Left lobe of liver (tissue), 2 donors: ENCODE measurements at regions not wholly inside any gene's neighbourhood (a gene's known extent, or its start where the extent isn't known, plus 50 kb on each side); places are given as distances from the start of the nearest gene placed in this dataset.
"Not testable (repeated sequence)": the region's sequence is repeated elsewhere in the genome, so short reads cannot be mapped to it uniquely, and the experiment has no call there.

Experiments
- ATAC-seq: fragments of 200-7000 bp; cut with Tn5 transposase; one replicate; pipeline ENCODE4 v1.9.1; 2020; ENCODE audit warnings: mild to moderate bottlenecking, moderate library complexity
- DNase-seq: peaks from one replicate; pipeline ENCODE4 v3.0.0-alpha.2; 2020; ENCODE audit warnings: low spot score
- donor health status: DM: no; HTN: no; CAD: no; lungs with moderate emphysema.
- donor health status: DM: no; HTN: yes; CAD: no.

GRCh38 chr2:198917926-198918720, 539.6 kb downstream of the SATB2 start:
- DNase-seq (no peak), ATAC-seq (no peak)

- ATAC-seq (no peak), DNase-seq (no peak)
Observed at GRCh38 chr2:198917275-198917674, 540.5 kb downstream of the SATB2 start.

- ATAC-seq (no peak), DNase-seq (no peak)
Observed at GRCh38 chr2:198916548-198917080, 541.1 kb downstream of the SATB2 start.

GRCh38 chr2:198913394-198914152, 544.2 kb downstream of the SATB2 start:
- no peak for DNase-seq
- no peak for ATAC-seq

GRCh38 chr2:198909525-198910267, 548.0 kb downstream of the SATB2 start:
- DNase-seq (no peak), ATAC-seq (no peak)

GRCh38 chr2:198905881-198906612, 551.7 kb downstream of the SATB2 start:
- ATAC-seq (no peak), DNase-seq (no peak)

- ATAC-seq (no peak), DNase-seq (no peak)
Observed at GRCh38 chr2:198901894-198902293, 555.8 kb downstream of the SATB2 start.

- no peak for DNase-seq
- ATAC-seq: no peak
Observed at GRCh38 chr2:198900141-198900540, 557.6 kb downstream of the SATB2 start.

GRCh38 chr2:198890490-198890889, 567.2 kb downstream of the SATB2 start:
- ATAC-seq (no peak), DNase-seq (no peak)

- DNase-seq (no peak), ATAC-seq (no peak)
Observed at GRCh38 chr2:198883604-198884003, 574.1 kb downstream of the SATB2 start.

GRCh38 chr2:198880986-198881385, 576.8 kb downstream of the SATB2 start:
- ATAC-seq: no peak
- DNase-seq: no peak

- ATAC-seq: no peak
- DNase-seq: no peak
Observed at GRCh38 chr2:198880421-198880820, 577.3 kb downstream of the SATB2 start.

GRCh38 chr2:198874472-198874858, 583.3 kb downstream of the SATB2 start:
- ATAC-seq: no peak

GRCh38 chr2:198873503-198874471, 584.0 kb downstream of the SATB2 start:
- ATAC-seq: no peak
- no peak for DNase-seq

More at GRCh38 chr2:198874472-198874858, 583.3 kb downstream of the SATB2 start:
- no peak for DNase-seq

- ATAC-seq (no peak), DNase-seq (no peak)
Observed at GRCh38 chr2:198863655-198864054, 594.1 kb downstream of the SATB2 start.

GRCh38 chr2:198861080-198861479, 596.7 kb downstream of the SATB2 start:
- DNase-seq (no peak), ATAC-seq (no peak)

- ATAC-seq: no peak
- DNase-seq: no peak
Observed at GRCh38 chr2:198857246-198857645, 600.5 kb downstream of the SATB2 start.

GRCh38 chr2:198855746-198856145, 602.0 kb downstream of the SATB2 start:
- not testable (repeated sequence) for ATAC-seq, DNase-seq

- ATAC-seq (no peak), DNase-seq (no peak)
Observed at GRCh38 chr2:198852248-198852647, 605.5 kb downstream of the SATB2 start.
